DOHH2 (cell line): ENCODE measurements at regions not wholly inside any gene's neighbourhood (a gene's known extent, or its start where the extent isn't known, plus 50 kb on each side); places are given as distances from the start of the nearest gene placed in this dataset.

ENCODE experiments used
- H3F3A ChIP-seq: fragments of 200-600 bp; sonication (generic), shearing (Covaris generic); 2 replicates; pipeline ENCODE4 v1.6.0; 2016; ENCODE audit warnings: antibody characterized with exemption, mild to moderate bottlenecking; ENCODE audit not compliant: control insufficient read depth, insufficient read depth
- H3K27ac ChIP-seq: fragments of 200-600 bp; sonication (generic); 2 replicates; pipeline ENCODE4 v1.5.1; 2014; ENCODE audit warnings: low read depth, mild to moderate bottlenecking, low read length, moderate library complexity
- H3K27me3 ChIP-seq: fragments of 200-600 bp; sonication (generic); 2 replicates; pipeline ENCODE4 v1.6.1; 2014; ENCODE audit warnings: mild to moderate bottlenecking, low read length, mixed read lengths; ENCODE audit not compliant: control insufficient read depth
- H3K36me3 ChIP-seq: fragments of 200-600 bp; sonication (generic); 2 replicates; pipeline ENCODE4 v1.6.1; 2014; ENCODE audit warnings: mild to moderate bottlenecking, low read length, moderate library complexity, mixed read lengths; ENCODE audit not compliant: control insufficient read depth
- H3K4me1 ChIP-seq: fragments of 200-600 bp; sonication (generic); 2 replicates; pipeline ENCODE4 v1.6.1; 2014; ENCODE audit warnings: mild to moderate bottlenecking, low read length, mixed read lengths; ENCODE audit not compliant: control insufficient read depth
- H3K4me2 ChIP-seq: fragments of 200-600 bp; sonication (generic); 2 replicates; pipeline ENCODE4 v1.6.0; 2014; ENCODE audit warnings: mild to moderate bottlenecking, low read length, moderate library complexity
- H3K4me3 ChIP-seq: fragments of 200-600 bp; sonication (generic); 2 replicates; pipeline ENCODE4 v1.5.1; 2014; ENCODE audit warnings: mild to moderate bottlenecking, low read length, mixed read lengths
- H3K79me2 ChIP-seq: fragments of 200-600 bp; sonication (generic); 2 replicates; pipeline ENCODE4 v1.6.1; 2014; ENCODE audit warnings: mild to moderate bottlenecking, low read length, mixed read lengths; ENCODE audit not compliant: control insufficient read depth
- H3K9me2 ChIP-seq: fragments of 200-600 bp; sonication (generic); replicated peaks from 2 replicates; pipeline ENCODE4 v1.6.1; 2014; ENCODE audit warnings: mild to moderate bottlenecking, low read length, mixed read lengths; ENCODE audit not compliant: control insufficient read depth
- H3K9me3 ChIP-seq: fragments of 200-600 bp; sonication (generic); 2 replicates; pipeline ENCODE4 v1.6.1; 2014; ENCODE audit warnings: antibody characterized with exemption, low read length, mixed read lengths; ENCODE audit not compliant: control insufficient read depth, insufficient read depth
- H4K20me1 ChIP-seq: fragments of 200-600 bp; sonication (generic); 2 replicates; pipeline ENCODE4 v1.6.0; 2014; ENCODE audit warnings: low read depth, mild to moderate bottlenecking, antibody characterized with exemption, low read length, moderate library complexity; ENCODE audit not compliant: control insufficient read depth, insufficient read depth
- CTCF ChIP-seq: fragments of 200-600 bp; sonication (generic); IDR thresholded peaks from one replicate; pipeline ENCODE4 v1.5.1; 2014; ENCODE audit warnings: antibody characterized with exemption, mild to moderate bottlenecking, low read depth, low read length; ENCODE audit not compliant: poor library complexity, severe bottlenecking
- EZH2phosphoT487 ChIP-seq: fragments of 200-600 bp; sonication (generic); IDR thresholded peaks from 2 replicates; pipeline ENCODE4 v1.6.1; 2017; ENCODE audit warnings: borderline replicate concordance, mild to moderate bottlenecking, antibody characterized with exemption, low read length, moderate library complexity, mixed read lengths

DNA sequence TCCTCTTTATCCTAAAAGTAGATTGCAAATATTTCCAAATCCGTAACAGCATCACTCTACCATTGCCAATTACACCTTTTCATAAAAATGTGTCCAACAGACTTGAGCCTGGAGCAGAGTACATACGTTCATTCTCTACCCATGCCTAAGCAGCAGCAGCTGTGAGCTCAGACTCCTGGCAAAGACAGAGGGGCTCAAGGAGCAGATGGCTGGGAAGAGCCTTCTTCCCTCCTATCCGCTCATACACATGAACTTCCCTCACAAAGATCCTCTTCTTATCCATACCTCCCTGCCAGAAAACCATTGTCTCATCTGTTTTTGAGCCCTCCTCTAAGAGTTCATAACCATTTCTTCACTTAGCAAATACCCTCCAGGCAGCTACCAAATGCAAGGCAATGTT lies 164.3 kb upstream of the ARL4C start:
- Histone ChIP-seq H3F3A (no peaks in the 10 kb centered on the region), H3K9me3 (no peaks in the 10 kb centered on the region), H3K36me3 (no peaks in the 10 kb centered on the region), H3K27ac (no peak overlapping the region), H3K27me3 (no peaks in the 10 kb centered on the region), H3K4me2 (no peak overlapping the region), H3K9me2 (no peaks in the 10 kb centered on the region), H4K20me1 (no peaks in the 10 kb centered on the region), H3K4me3 (no peak overlapping the region), H3K4me1 (no peaks in the 10 kb centered on the region), H3K79me2 (no peaks in the 10 kb centered on the region)
- no peak for TF ChIP-seq CTCF
- no peak for TF ChIP-seq EZH2phosphoT487

GRCh38 chr2:234655706-234656105 lies 158.8 kb upstream of the ARL4C start:
- Histone ChIP-seq H4K20me1 (no peaks in the 10 kb centered on the region), H3K27me3 (no peaks in the 10 kb centered on the region), H3K27ac (no peak overlapping the region), H3K4me2 (no peak overlapping the region), H3K4me1 (no peaks in the 10 kb centered on the region), H3K9me3 (no peaks in the 10 kb centered on the region; the same call in 1 of the 2 replicates), H3K9me2 (no peaks in the 10 kb centered on the region), H3F3A (no peaks in the 10 kb centered on the region), H3K36me3 (no peaks in the 10 kb centered on the region), H3K4me3 (no peak overlapping the region), H3K79me2 (no peaks in the 10 kb centered on the region)
- no peak for TF ChIP-seq EZH2phosphoT487
- no peak for TF ChIP-seq CTCF

- H4K20me1 ChIP-seq, result no peaks in the 10 kb centered on the region
- H3K9me2 ChIP-seq, result no peaks in the 10 kb centered on the region
- H3K4me1 ChIP-seq, result no peaks in the 10 kb centered on the region
- no peaks in the 10 kb centered on the region for H3K79me2 ChIP-seq
- H3K4me2 ChIP-seq, result no peak overlapping the region
- H3K27me3 ChIP-seq, result no peaks in the 10 kb centered on the region
- H3K27ac ChIP-seq, result no peak overlapping the region
- no peaks in the 10 kb centered on the region; the same call in 1 of the 2 replicates for H3K9me3 ChIP-seq
- TF ChIP-seq CTCF, result no peak
- TF ChIP-seq EZH2phosphoT487, result no peak
- no peaks in the 10 kb centered on the region for H3K36me3 ChIP-seq
- no peak overlapping the region for H3K4me3 ChIP-seq
- no peaks in the 10 kb centered on the region for H3F3A ChIP-seq
Observed at GRCh38 chr2:234650911-234651310, 154.0 kb upstream of the ARL4C start.

- no peaks in the 10 kb centered on the region for H4K20me1 ChIP-seq
- H3K27me3 ChIP-seq, result no peaks in the 10 kb centered on the region
- H3F3A ChIP-seq, result no peaks in the 10 kb centered on the region
- TF ChIP-seq CTCF (no peak), EZH2phosphoT487 (no peak)
- H3K36me3 ChIP-seq, result no peaks in the 10 kb centered on the region
- H3K79me2 ChIP-seq, result no peaks in the 10 kb centered on the region
- no peak overlapping the region for H3K4me2 ChIP-seq
- no peaks in the 10 kb centered on the region for H3K9me3 ChIP-seq
- H3K4me1 ChIP-seq, result no peaks in the 10 kb centered on the region
- no peaks in the 10 kb centered on the region for H3K9me2 ChIP-seq
- no peak overlapping the region for H3K27ac ChIP-seq
- H3K4me3 ChIP-seq, result no peak overlapping the region
Observed at GRCh38 chr2:234649951-234650350, 153.1 kb upstream of the ARL4C start.
